Posterior cingulate gyrus (tissue), 11 donors: ENCODE measurements at regions not wholly inside any gene's neighbourhood (a gene's known extent, or its start where the extent isn't known, plus 50 kb on each side); places are given as distances from the start of the nearest gene placed in this dataset.

Experiments used
- DNase-seq, 10 donors: peaks; one replicate each; pipeline versions ENCODE4 v3.0.0 to v3.0.0-alpha.2; 2020 to 2021; ENCODE audit warnings: mixed read lengths in 3 of 10
- intact Hi-C: fragments of 100-400 bp; cut with DNase I; formaldehyde crosslinking; loops from one replicate; pipeline ENCODE4 v1.15.1; 2023

DNA sequence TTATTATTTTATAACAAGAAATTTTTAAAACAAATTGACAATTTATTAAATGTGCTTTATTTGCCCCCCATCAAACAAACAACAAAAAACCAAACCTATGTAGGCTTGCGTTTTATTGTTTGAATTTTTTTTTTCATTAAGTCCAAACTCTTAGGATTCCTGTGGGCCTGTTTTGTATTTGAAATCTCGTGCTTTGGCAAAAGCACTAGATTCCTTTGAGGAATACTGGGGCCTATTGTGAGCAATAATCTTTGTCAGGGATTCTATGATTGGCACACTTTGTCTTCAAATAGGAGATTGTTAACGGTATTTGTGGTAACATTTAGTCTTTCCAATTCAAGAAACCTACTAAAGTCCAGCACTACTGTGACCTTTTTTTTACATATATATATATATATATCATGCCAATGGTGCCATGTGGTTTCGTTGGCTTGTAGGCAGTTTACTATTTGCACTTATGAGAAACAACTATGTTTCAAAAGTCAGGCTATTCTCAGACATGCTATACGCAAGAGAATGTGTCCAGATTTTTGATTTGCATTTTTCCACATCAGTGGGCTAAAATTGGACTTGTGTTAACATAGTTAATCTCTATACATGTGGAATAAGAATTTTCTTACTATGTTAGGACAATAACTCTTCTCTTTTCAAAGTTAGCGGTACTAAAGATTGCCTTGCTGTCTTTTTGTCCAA, 70.4 kb upstream of the GREM2 start:
- intact Hi-C loops, result no loop called here
- DNase-seq, result no peak

- no peak for DNase-seq
- intact Hi-C loops, result no loop called here
These were observed 60.3 kb upstream of the GREM2 start for GRCh38 chr1:240672132-240672811.

GRCh38 chr1:240667351-240667750, 55.4 kb upstream of the GREM2 start:
- DNase-seq, result no peak

GRCh38 chr1:240666568-240667198, 54.7 kb upstream of the GREM2 start:
- DNase-seq, result no peak
- intact Hi-C loops, result no loop called here

More at GRCh38 chr1:240667351-240667750, 55.4 kb upstream of the GREM2 start:
- intact Hi-C loops, result no loop called here

GRCh38 chr1:240663169-240663879, 51.4 kb upstream of the GREM2 start:
- intact Hi-C loops, result no loop called here
- DNase-seq, result no peak
